KMS-11 (cell line): ENCODE measurements at regions not wholly inside any gene's neighbourhood (a gene's known extent, or its start where the extent isn't known, plus 50 kb on each side); places are given as distances from the start of the nearest gene placed in this dataset.

Experiments used
- H2AFZ ChIP-seq: fragments of 200-600 bp; sonication (generic); 2 replicates; pipeline ENCODE4 v1.6.1; 2016; ENCODE audit warnings: antibody characterized with exemption, mixed run types, low read depth
- H3K27ac ChIP-seq: fragments of 200-600 bp; sonication (generic); 2 replicates; pipeline ENCODE4 v1.6.1; 2016; ENCODE audit warnings: mild to moderate bottlenecking, mixed run types
- H3K27me3 ChIP-seq: fragments of 200-600 bp; sonication (generic); 2 replicates; pipeline ENCODE4 v1.6.1; 2017; ENCODE audit warnings: mild to moderate bottlenecking, low read depth, mixed run types, moderate library complexity; ENCODE audit not compliant: insufficient read depth
- H3K36me3 ChIP-seq: fragments of 200-600 bp; sonication (generic); 2 replicates; pipeline ENCODE4 v1.6.1; 2017; ENCODE audit warnings: mild to moderate bottlenecking, mixed run types; ENCODE audit not compliant: insufficient read depth
- H3K4me1 ChIP-seq: fragments of 200-600 bp; sonication (generic); 2 replicates; pipeline ENCODE4 v1.6.1; 2016; ENCODE audit warnings: mild to moderate bottlenecking, low read depth, mixed run types; ENCODE audit not compliant: poor library complexity, severe bottlenecking
- H3K4me2 ChIP-seq: fragments of 200-600 bp; sonication (generic); 2 replicates; pipeline ENCODE4 v1.7.0; 2016; ENCODE audit warnings: mild to moderate bottlenecking, mixed run types
- H3K4me3 ChIP-seq: fragments of 200-600 bp; sonication (generic); IDR thresholded peaks from 2 replicates; pipeline ENCODE4 v1.6.1; 2017; ENCODE audit warnings: low read depth, low read length, mixed read lengths; ENCODE audit not compliant: insufficient read depth
- H3K79me2 ChIP-seq: fragments of 200-600 bp; sonication (generic); 2 replicates; pipeline ENCODE4 v1.6.1; 2016; ENCODE audit warnings: low read depth, mixed run types; ENCODE audit not compliant: insufficient read depth
- H3K9ac ChIP-seq: fragments of 200-600 bp; sonication (generic); 2 replicates; pipeline ENCODE4 v1.6.1; 2016; ENCODE audit warnings: mild to moderate bottlenecking, mixed run types
- H4K20me1 ChIP-seq: fragments of 200-600 bp; sonication (generic); 2 replicates; pipeline ENCODE4 v1.6.1; 2016; ENCODE audit warnings: mild to moderate bottlenecking, mixed run types; ENCODE audit not compliant: insufficient read depth
- TF ChIP-seq, protein P1 (sequence below): fragments of 200-600 bp; sonication (generic); conservative IDR thresholded peaks from 2 replicates; pipeline ENCODE4 v1.6.1; 2017; ENCODE audit warnings: low read depth, mild to moderate bottlenecking, antibody characterized with exemption, low read length, moderate library complexity, mixed read lengths

DNA sequence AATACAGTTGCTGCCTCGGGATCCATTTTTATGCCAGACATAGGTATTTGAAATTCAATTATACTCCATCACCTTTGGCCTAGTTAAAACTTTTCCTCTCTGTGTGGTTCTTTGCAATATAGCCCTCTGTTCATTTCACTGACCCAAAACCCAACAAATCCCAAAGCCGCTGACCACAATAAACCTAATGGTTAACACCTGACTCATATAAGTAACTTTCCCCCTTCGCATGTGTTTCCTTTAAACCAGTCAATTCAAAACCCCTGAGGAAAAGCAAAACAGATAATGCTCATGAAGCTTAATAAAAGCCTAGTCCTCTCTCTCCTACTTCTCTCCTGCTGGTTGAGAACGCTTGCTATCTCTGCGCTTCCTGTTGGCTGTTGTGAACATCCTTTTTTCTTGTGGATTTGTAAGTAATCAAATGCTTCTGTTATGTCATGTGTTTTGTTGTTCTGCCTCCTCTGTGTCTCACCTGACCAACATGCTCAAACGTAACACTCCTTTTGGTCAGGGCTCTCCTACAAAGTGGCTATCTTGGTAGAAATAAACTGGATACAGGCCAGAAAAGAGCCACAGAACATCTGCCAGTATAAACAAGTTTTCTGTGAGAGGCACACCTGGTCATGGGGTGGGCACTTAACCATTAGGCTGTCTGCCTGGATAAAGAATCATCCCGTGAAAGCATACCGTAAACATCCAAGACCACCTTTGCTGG is 652.6 kb downstream of the METTL15 start:
- Histone ChIP-seq H3K36me3 (no peaks in the 10 kb centered on the region), H3K9ac (no peak overlapping the region), H3K27me3 (no peaks in the 10 kb centered on the region), H3K4me2 (no peak overlapping the region), H3K4me3 (no peak overlapping the region), H2AFZ (no peak overlapping the region), H3K27ac (no peak overlapping the region), H3K79me2 (no peaks in the 10 kb centered on the region), H3K4me1 (no peaks in the 10 kb centered on the region), H4K20me1 (no peaks in the 10 kb centered on the region)
- TF ChIP-seq, protein P1, sequence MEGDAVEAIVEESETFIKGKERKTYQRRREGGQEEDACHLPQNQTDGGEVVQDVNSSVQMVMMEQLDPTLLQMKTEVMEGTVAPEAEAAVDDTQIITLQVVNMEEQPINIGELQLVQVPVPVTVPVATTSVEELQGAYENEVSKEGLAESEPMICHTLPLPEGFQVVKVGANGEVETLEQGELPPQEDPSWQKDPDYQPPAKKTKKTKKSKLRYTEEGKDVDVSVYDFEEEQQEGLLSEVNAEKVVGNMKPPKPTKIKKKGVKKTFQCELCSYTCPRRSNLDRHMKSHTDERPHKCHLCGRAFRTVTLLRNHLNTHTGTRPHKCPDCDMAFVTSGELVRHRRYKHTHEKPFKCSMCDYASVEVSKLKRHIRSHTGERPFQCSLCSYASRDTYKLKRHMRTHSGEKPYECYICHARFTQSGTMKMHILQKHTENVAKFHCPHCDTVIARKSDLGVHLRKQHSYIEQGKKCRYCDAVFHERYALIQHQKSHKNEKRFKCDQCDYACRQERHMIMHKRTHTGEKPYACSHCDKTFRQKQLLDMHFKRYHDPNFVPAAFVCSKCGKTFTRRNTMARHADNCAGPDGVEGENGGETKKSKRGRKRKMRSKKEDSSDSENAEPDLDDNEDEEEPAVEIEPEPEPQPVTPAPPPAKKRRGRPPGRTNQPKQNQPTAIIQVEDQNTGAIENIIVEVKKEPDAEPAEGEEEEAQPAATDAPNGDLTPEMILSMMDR = no peak

DNA sequence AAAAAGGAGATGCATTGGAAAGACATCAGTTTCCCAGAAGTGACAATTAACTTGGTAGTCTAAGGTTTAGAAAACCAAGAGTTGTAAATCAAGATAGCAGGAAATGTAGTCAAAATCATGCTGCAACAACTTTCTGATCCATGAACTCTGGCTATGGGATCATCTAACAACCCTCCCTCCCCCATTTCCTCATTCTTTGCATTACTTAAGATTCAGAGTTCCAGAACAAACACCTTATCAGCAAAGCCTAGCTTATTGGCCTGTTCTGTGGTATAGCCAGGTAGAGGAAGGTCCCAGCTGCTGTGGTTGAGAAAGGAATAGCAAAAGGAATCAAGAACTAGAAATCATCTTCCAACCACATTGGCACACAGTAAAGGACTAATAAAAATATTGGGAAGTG is 651.1 kb downstream of the METTL15 start:
- Histone ChIP-seq H3K79me2 (no peaks in the 10 kb centered on the region), H3K4me1 (no peaks in the 10 kb centered on the region), H3K4me3 (no peak overlapping the region), H3K27me3 (no peaks in the 10 kb centered on the region), H2AFZ (no peak overlapping the region), H3K27ac (no peak overlapping the region), H3K36me3 (no peaks in the 10 kb centered on the region), H3K4me2 (no peak overlapping the region), H3K9ac (no peak overlapping the region), H4K20me1 (no peaks in the 10 kb centered on the region)
- TF ChIP-seq, protein P1 = no peak

DNA sequence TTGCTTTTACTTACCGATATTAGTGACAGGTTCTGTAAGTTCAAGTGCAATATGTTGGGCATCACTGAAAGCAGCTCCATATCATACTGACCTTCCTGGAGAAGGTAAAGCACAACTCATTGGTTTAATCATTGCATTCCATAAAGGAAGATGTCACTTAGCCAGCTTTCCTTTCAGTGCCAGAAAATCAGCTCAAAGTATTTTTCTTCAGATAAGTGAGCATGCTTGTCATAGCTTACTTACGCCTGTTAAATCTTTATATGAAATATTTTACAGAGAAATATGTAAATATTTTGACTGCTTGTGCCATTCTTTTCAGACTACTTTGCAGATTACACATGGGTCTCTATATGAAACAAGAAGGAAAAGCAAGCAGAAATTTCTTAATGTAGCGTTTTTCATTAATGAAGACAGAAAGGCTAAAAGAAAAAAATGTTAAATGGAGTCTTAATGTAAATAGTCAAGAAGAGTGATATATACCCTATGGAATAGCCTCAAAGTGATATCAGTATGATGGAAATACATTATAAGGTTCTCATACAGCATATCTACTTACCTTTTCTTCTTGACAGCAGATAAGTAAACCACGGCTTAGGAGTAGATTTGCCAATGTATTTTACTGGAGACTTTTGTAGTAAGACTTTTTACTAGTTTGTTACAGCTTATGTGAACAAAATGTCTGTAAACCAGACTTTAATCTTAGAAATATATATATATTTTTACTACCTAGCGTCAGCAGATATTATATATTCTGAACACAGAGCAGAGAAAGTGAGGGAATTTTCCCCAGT is 649.7 kb downstream of the METTL15 start:
- Histone ChIP-seq H3K4me2 (no peak overlapping the region), H3K4me3 (no peak overlapping the region), H4K20me1 (no peaks in the 10 kb centered on the region), H3K36me3 (no peaks in the 10 kb centered on the region), H3K9ac (no peak overlapping the region), H2AFZ (no peak overlapping the region), H3K79me2 (no peaks in the 10 kb centered on the region), H3K27ac (no peak overlapping the region), H3K27me3 (no peaks in the 10 kb centered on the region), H3K4me1 (no peaks in the 10 kb centered on the region)
- TF ChIP-seq, protein P1 = no peak

DNA sequence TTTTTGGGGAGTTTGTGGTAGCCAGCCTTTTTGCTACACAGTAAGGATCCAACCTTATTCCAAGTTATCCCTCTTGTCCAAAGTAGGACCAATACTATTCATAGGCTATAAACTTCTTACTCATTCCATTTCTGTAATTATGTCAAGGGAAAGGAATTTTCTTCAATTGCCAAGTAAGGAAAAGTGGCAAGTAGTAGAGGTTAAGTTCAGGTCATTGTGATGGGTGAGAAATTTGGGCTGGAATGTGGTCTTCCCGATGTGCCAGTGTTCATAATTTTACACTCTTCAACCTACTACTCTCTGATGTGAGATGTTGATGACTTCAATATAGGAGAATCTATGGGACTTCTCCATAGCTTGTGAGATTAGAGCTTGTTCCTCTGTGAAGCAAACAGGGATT is 648.8 kb downstream of the METTL15 start:
- Histone ChIP-seq H2AFZ (no peak overlapping the region), H3K27me3 (no peaks in the 10 kb centered on the region), H3K4me3 (no peak overlapping the region)

More for the DNA sequence above, 648.8 kb downstream of the METTL15 start:
- H3K4me1 ChIP-seq = no peaks in the 10 kb centered on the region
- no peaks in the 10 kb centered on the region for H3K36me3 ChIP-seq
- no peaks in the 10 kb centered on the region for H4K20me1 ChIP-seq
- H3K79me2 ChIP-seq = no peaks in the 10 kb centered on the region
- H3K9ac ChIP-seq = no peak overlapping the region
- H3K27ac ChIP-seq = no peak overlapping the region
- H3K4me2 ChIP-seq = no peak overlapping the region
- TF ChIP-seq, protein P1 = no peak
